H9 (cell line): ENCODE measurements at regions not wholly inside any gene's neighbourhood (a gene's known extent, or its start where the extent isn't known, plus 50 kb on each side); places are given as distances from the start of the nearest gene placed in this dataset.

Source experiments
- DNase-seq: peaks from one replicate; pipeline ENCODE4 v3.0.0-alpha.2; 2017
- H2AFZ ChIP-seq: one replicate; pipeline ENCODE4 v1.6.1; 2013; ENCODE audit warnings: mild to moderate bottlenecking, low read length, control low read depth, moderate library complexity
- H2AK5ac ChIP-seq: 2 replicates; pipeline ENCODE4 v1.6.1; 2013; ENCODE audit warnings: low read length, control low read depth, mixed read lengths; ENCODE audit not compliant: insufficient read length
- H2BK120ac ChIP-seq: one replicate; pipeline ENCODE4 v1.6.1; 2013; ENCODE audit warnings: low read depth, mild to moderate bottlenecking, low read length, control low read depth, inconsistent platforms; ENCODE audit not compliant: poor library complexity, severe bottlenecking
- H2BK12ac ChIP-seq: 2 replicates; pipeline ENCODE4 v1.6.1; 2013; ENCODE audit warnings: low read length, control low read depth, mixed read lengths, low read depth; ENCODE audit not compliant: insufficient read length
- H2BK15ac ChIP-seq: 2 replicates; pipeline ENCODE4 v1.6.1; 2013; ENCODE audit warnings: low read depth, low read length, control low read depth
- H2BK20ac ChIP-seq: one replicate; pipeline ENCODE4 v1.6.1; 2013; ENCODE audit warnings: low read depth, mild to moderate bottlenecking, low read length, control low read depth, inconsistent platforms; ENCODE audit not compliant: poor library complexity, severe bottlenecking
- H2BK5ac ChIP-seq: 2 replicates; pipeline ENCODE4 v1.6.1; 2013; ENCODE audit warnings: low read length, control low read depth, mixed read lengths; ENCODE audit not compliant: insufficient read length
- H3K14ac ChIP-seq: 2 replicates; pipeline ENCODE4 v1.6.1; 2013; ENCODE audit warnings: low read length, control low read depth; ENCODE audit not compliant: insufficient read depth
- H3K18ac ChIP-seq: 2 replicates; pipeline ENCODE4 v1.6.1; 2013; ENCODE audit warnings: low read depth, mild to moderate bottlenecking, mixed read lengths, low read length, control low read depth; ENCODE audit not compliant: insufficient read length
- H3K23ac ChIP-seq: 2 replicates; pipeline ENCODE4 v1.6.1; 2013; ENCODE audit warnings: low read length, control low read depth, mixed read lengths, low read depth; ENCODE audit not compliant: insufficient read length
- H3K23me2 ChIP-seq: 2 replicates; pipeline ENCODE4 v1.6.1; 2013; ENCODE audit warnings: low read depth, mild to moderate bottlenecking, mixed read lengths, low read length, control low read depth; ENCODE audit not compliant: insufficient read length, poor library complexity, severe bottlenecking
- H3K27ac ChIP-seq: 2 replicates; pipeline ENCODE4 v1.5.1; 2013; ENCODE audit warnings: low read length, control low read depth, mixed read lengths, low read depth; ENCODE audit not compliant: insufficient read length
- H3K27me3 ChIP-seq: 2 replicates; pipeline ENCODE4 v1.6.1; 2013; ENCODE audit warnings: low read length, control low read depth, inconsistent platforms; ENCODE audit not compliant: insufficient read depth
- H3K4ac ChIP-seq: 2 replicates; pipeline ENCODE4 v1.6.1; 2013; ENCODE audit warnings: low read depth, mild to moderate bottlenecking, control low read depth, inconsistent platforms, low read length, moderate library complexity
- H3K4me1 ChIP-seq: 2 replicates; pipeline ENCODE4 v1.6.1; 2013; ENCODE audit warnings: low read length, control low read depth, inconsistent platforms; ENCODE audit not compliant: insufficient read depth
- H3K4me2 ChIP-seq: 2 replicates; pipeline ENCODE4 v1.6.1; 2013; ENCODE audit warnings: low read length, control low read depth, mixed read lengths; ENCODE audit not compliant: insufficient read length, insufficient read depth
- H3K56ac ChIP-seq: 2 replicates; pipeline ENCODE4 v1.6.1; 2013; ENCODE audit warnings: low read depth, mild to moderate bottlenecking, mixed read lengths, low read length, control low read depth; ENCODE audit not compliant: insufficient read length
- H3K79me1 ChIP-seq: 2 replicates; pipeline ENCODE4 v1.6.1; 2013; ENCODE audit warnings: low read depth, mild to moderate bottlenecking, moderate library complexity, low read length, control low read depth, inconsistent platforms; ENCODE audit not compliant: insufficient read depth, poor library complexity, severe bottlenecking
- H3K79me2 ChIP-seq: 2 replicates; pipeline ENCODE4 v1.6.1; 2013; ENCODE audit warnings: low read length, control low read depth, inconsistent platforms; ENCODE audit not compliant: insufficient read depth
- H3K9ac ChIP-seq: 2 replicates; pipeline ENCODE4 v1.6.1; 2013; ENCODE audit warnings: low read length, control low read depth, mixed read lengths; ENCODE audit not compliant: insufficient read length; ENCODE audit errors: extremely low read depth
- H3K9me3 ChIP-seq: one replicate; pipeline ENCODE4 v1.6.1; 2013; ENCODE audit warnings: low read depth, low read length, inconsistent platforms; ENCODE audit not compliant: control insufficient read depth
- H3T11ph ChIP-seq: one replicate; pipeline ENCODE4 v1.6.1; 2013; ENCODE audit warnings: mild to moderate bottlenecking, low read length, control low read depth, inconsistent platforms
- H4K20me1 ChIP-seq: one replicate; pipeline ENCODE4 v1.6.1; 2013; ENCODE audit not compliant: control insufficient read depth, insufficient read length, insufficient read depth
- H4K5ac ChIP-seq: 2 replicates; pipeline ENCODE4 v1.6.1; 2013; ENCODE audit warnings: low read depth, mild to moderate bottlenecking, mixed read lengths, low read length, control low read depth; ENCODE audit not compliant: insufficient read length
- H4K8ac ChIP-seq: replicated peaks from 2 replicates; pipeline ENCODE4 v1.6.1; 2013; ENCODE audit warnings: low read length, control low read depth, mixed read lengths, low read depth; ENCODE audit not compliant: insufficient read length
- H4K91ac ChIP-seq: 2 replicates; pipeline ENCODE4 v1.6.1; 2013; ENCODE audit warnings: low read depth, mild to moderate bottlenecking, moderate library complexity, mixed read lengths, low read length, control low read depth; ENCODE audit not compliant: insufficient read length
- H3K27ac Mint-ChIP-seq, 3 experiments: 2 replicates in 2 of 3; 3 replicates in 1 of 3; pipeline ENCODE4 v1.8.0; 2020 to 2021; ENCODE audit warnings: mixed read lengths in 3 of 3, mild to moderate bottlenecking in 1 of 3, moderate library complexity in 1 of 3
- H3K27me3 Mint-ChIP-seq: 2 replicates; pipeline ENCODE4 v1.8.0; 2021; ENCODE audit warnings: low read depth, mild to moderate bottlenecking, moderate library complexity, mixed read lengths
- H3K36me3 Mint-ChIP-seq, 3 experiments: 2 replicates in 2 of 3; 3 replicates in 1 of 3; pipeline ENCODE4 v1.8.0; 2020 to 2021; ENCODE audit warnings: low read depth in 3 of 3, mixed read lengths in 3 of 3; ENCODE audit not compliant: insufficient read depth in 1 of 3
- H3K4me1 Mint-ChIP-seq, 2 experiments: 2 replicates each; pipeline ENCODE4 v1.8.0; 2020; ENCODE audit warnings: mixed read lengths in 2 of 2
- H3K4me3 Mint-ChIP-seq, 2 experiments: 2 replicates in 1 of 2; 3 replicates in 1 of 2; pipeline ENCODE4 v1.8.0; 2020 to 2021; ENCODE audit warnings: mild to moderate bottlenecking in 2 of 2, mixed read lengths in 2 of 2, moderate library complexity in 1 of 2
- H3K9me3 Mint-ChIP-seq, 2 experiments: 2 replicates in 1 of 2; 3 replicates in 1 of 2; pipeline ENCODE4 v1.8.0; 2020; ENCODE audit warnings: mild to moderate bottlenecking in 2 of 2, mixed read lengths in 2 of 2, moderate library complexity in 1 of 2
- CTCF ChIP-seq: fragments of 200-600 bp; sonication (generic); conservative IDR thresholded peaks from 3 replicates; pipeline ENCODE4 v1.8.0; 2021; ENCODE audit warnings: antibody characterized with exemption, mild to moderate bottlenecking
- WGBS: extraction: QIAGEN DNeasy Blood & Tissue Kit; methylation state at CpG from one replicate; pipeline ENCODE4 v1.1.7; 2013; ENCODE audit warnings: missing lambda C conversion rate, low lambda C conversion rate, mixed read lengths; ENCODE audit not compliant: insufficient read length; ENCODE audit errors: extremely low coverage; 5-methylcytosine and 5-hydroxymethylcytosine counted together

- Histone ChIP-seq H3K27me3 (no peaks in the 10 kb centered on the region), H2BK20ac (no peak overlapping the region), H3K9me3 (no peaks in the 10 kb centered on the region), H3K79me1 (no peaks in the 10 kb centered on the region), H3K18ac (no peak overlapping the region), H3K23me2 (no peaks in the 10 kb centered on the region), H2BK120ac (no peak overlapping the region), H3K4ac (no peak overlapping the region), H3T11ph (no peak overlapping the region), H3K27ac (no peak overlapping the region), H3K79me2 (no peaks in the 10 kb centered on the region), H3K4me1 (no peaks in the 10 kb centered on the region), H3K4me2 (no peak overlapping the region), H3K23ac (no peak overlapping the region), H3K14ac (no peak overlapping the region), H4K8ac (no peak overlapping the region), H4K20me1 (no peaks in the 10 kb centered on the region), H4K5ac (no peak overlapping the region), H2BK12ac (no peak overlapping the region), H2BK5ac (no peak overlapping the region), H2AK5ac (no peak overlapping the region), H2AFZ (no peak overlapping the region), H4K91ac (no peak overlapping the region), H3K56ac (no peak overlapping the region), H2BK15ac (no peak overlapping the region), H3K9ac (no peak overlapping the region)
- no peak for TF ChIP-seq CTCF
- Mint-ChIP-seq H3K4me1 (peaks cover 26 to 30% of the 10 kb centered on the region in 2 experiments), H3K4me3 (no peak overlapping the region), H3K9me3 (no peaks in the 10 kb centered on the region), H3K27ac (no peak overlapping the region), H3K27me3 (no peaks in the 10 kb centered on the region), H3K36me3 (no peaks in the 10 kb centered on the region)
- WGBS: no CpG with 5 or more reads among the region's 4 CpGs
- DNase-seq: no peak
These were observed 59.2 kb downstream of the TENT5A start for GRCh38 chr6:81693266-81693665.
